ENCODE measurements at regions not wholly inside any gene's neighbourhood (a gene's known extent, or its start where the extent isn't known, plus 50 kb on each side); places are given as distances from the start of the nearest gene placed in this dataset.
A peak's percentile ranks its signal among the peaks of the same experiment; 100 is the strongest.

DNA sequence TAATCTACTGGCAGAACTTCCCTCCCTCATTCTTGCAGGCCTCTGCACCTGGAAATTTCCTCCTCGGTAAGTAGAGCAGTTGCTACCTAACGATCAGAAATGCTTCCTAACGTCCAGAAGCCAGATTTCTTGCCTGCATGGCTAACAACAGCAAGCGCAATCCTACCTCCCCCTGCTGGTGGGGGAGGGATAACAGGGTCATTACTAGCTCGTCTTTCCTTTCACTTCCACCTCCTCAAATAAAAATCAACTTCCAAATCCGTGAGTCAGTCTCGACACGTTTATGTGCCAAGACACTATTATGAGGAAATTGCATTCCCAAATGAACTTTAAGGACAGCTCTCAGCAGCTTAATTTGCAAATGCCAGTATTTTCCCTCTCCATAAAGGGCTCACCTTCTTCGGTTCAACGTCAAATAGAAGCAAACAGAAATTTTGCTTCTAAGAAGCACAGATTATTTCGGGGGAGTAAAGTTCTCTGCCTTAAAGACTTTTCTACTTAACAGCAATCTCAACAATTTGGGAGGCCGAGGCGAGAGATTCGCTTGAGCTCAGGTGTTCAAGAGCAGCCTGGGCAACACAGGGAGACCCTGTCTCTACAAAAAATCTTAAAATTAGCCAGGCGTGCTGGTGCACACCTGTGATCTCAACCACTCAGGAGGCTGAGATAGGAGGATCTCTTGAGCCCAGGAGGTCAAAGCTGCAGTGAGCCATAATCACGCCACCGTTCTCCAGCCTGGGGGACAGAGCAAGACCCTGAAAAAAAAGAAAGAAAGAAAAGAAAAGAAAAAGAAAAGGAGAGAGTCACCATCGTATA is 188.6 kb upstream of the PSMD7 start:
- intact Hi-C loops (cut with micrococcal nuclease): no loop called here
- BruUV-seq (replicated peaks): no TSS peak
- ChIA-PET CTCF (interaction anchor here (0.6 to 2.2 kb wide), 14 partner anchors 8 to 229 kb away, joined by 3 to 13 read pairs (median 4); no protein-coding TSS in a partner anchor), POLR2A (no interaction called here), RAD21 (ENCODE audit: low non-redundant PET in 1 of 2, low total read pairs in 2 of 2, uncharacterized antibody in 2 of 2, unreplicated experiment in 2 of 2) (no interaction called here)
- DNase-seq (ENCODE audit: low read depth, low spot score): peak; percentile 58
- no peaks in the 10 kb centered on the region for H3K9me2 ChIP-seq (ENCODE audit: insufficient read depth)
- H3K36me3 ChIP-seq (ENCODE audit: control insufficient read depth in 1 of 2, insufficient read depth in 2 of 2, low read length in 2 of 2): no peaks in the 10 kb centered on the region
- H3K4me2 ChIP-seq (ENCODE audit: low read length): peak overlapping the region; percentile 66
- no peaks in the 10 kb centered on the region for H3K9me3 ChIP-seq (ENCODE audit: control insufficient read depth in 1 of 2, insufficient read depth in 1 of 2, low read depth in 1 of 2, low read length in 2 of 2)
- no peaks in the 10 kb centered on the region for H4K20me1 ChIP-seq (ENCODE audit: insufficient read depth)
- H3K27me3 ChIP-seq (ENCODE audit: insufficient read depth, low read length): no peaks in the 10 kb centered on the region
- H3K79me2 ChIP-seq (ENCODE audit: insufficient read depth, low read length): no peaks in the 10 kb centered on the region
- H2AFZ ChIP-seq (ENCODE audit: low read depth, low read length, poor library complexity, severe bottlenecking): peak overlapping the region; percentile 95
- H3K4me1 ChIP-seq (ENCODE audit: control insufficient read depth in 1 of 2, insufficient read depth in 2 of 2, low read length in 2 of 2): peaks cover 3 to 8% of the 10 kb centered on the region in 2 experiments; a peak in 2 of 4 replicates
- ATAC-seq: peak; percentile 94
- TF ChIP-seq, protein P1, sequence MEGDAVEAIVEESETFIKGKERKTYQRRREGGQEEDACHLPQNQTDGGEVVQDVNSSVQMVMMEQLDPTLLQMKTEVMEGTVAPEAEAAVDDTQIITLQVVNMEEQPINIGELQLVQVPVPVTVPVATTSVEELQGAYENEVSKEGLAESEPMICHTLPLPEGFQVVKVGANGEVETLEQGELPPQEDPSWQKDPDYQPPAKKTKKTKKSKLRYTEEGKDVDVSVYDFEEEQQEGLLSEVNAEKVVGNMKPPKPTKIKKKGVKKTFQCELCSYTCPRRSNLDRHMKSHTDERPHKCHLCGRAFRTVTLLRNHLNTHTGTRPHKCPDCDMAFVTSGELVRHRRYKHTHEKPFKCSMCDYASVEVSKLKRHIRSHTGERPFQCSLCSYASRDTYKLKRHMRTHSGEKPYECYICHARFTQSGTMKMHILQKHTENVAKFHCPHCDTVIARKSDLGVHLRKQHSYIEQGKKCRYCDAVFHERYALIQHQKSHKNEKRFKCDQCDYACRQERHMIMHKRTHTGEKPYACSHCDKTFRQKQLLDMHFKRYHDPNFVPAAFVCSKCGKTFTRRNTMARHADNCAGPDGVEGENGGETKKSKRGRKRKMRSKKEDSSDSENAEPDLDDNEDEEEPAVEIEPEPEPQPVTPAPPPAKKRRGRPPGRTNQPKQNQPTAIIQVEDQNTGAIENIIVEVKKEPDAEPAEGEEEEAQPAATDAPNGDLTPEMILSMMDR (IDR thresholded peaks at IDR 0.05 in 2 of 3, conservative IDR thresholded peaks at IDR 0.05 in 1 of 3; ENCODE audit: borderline replicate concordance in 1 of 3, insufficient read depth in 1 of 3, low read depth in 2 of 3, low read length in 2 of 3): peak; percentile 38 to 96 (median 86); a peak in 5 of 6 replicates
- TF ChIP-seq CBX3 (IDR thresholded peaks at IDR 0.05; ENCODE audit: low read depth): no peak
- peak; percentile 59 for TF ChIP-seq RAD21 (IDR thresholded peaks at IDR 0.05; ENCODE audit: low read depth)
- no peak overlapping the region for H3K27ac ChIP-seq (ENCODE audit: low read depth, low read length)
- H3K9ac ChIP-seq (ENCODE audit: low read length): no peak overlapping the region
- peak overlapping the region in 1 of 2 experiments; percentile 39; a peak in 3 of 4 replicates for H3K4me3 ChIP-seq (replicated peaks in 1 of 2; ENCODE audit: low read depth in 1 of 2, low read length in 2 of 2)

- ChIA-PET RAD21 (ENCODE audit: low non-redundant PET in 1 of 2, low total read pairs in 2 of 2, uncharacterized antibody in 2 of 2, unreplicated experiment in 2 of 2) (no interaction called here), CTCF (no interaction called here), POLR2A (no interaction called here)
- no peak for DNase-seq (ENCODE audit: low read depth, low spot score)
- Histone ChIP-seq H2AFZ (ENCODE audit: low read depth, low read length, poor library complexity, severe bottlenecking) (no peak overlapping the region), H3K9ac (ENCODE audit: low read length) (no peak overlapping the region), H3K4me3 (replicated peaks in 1 of 2; ENCODE audit: low read depth in 1 of 2, low read length in 2 of 2) (no peak overlapping the region), H3K9me2 (ENCODE audit: insufficient read depth) (no peaks in the 10 kb centered on the region), H3K9me3 (ENCODE audit: control insufficient read depth in 1 of 2, insufficient read depth in 1 of 2, low read depth in 1 of 2, low read length in 2 of 2) (no peaks in the 10 kb centered on the region), H4K20me1 (ENCODE audit: insufficient read depth) (no peaks in the 10 kb centered on the region), H3K4me2 (ENCODE audit: low read length) (no peak overlapping the region), H3K79me2 (ENCODE audit: insufficient read depth, low read length) (no peaks in the 10 kb centered on the region), H3K36me3 (ENCODE audit: control insufficient read depth in 1 of 2, insufficient read depth in 2 of 2, low read length in 2 of 2) (no peaks in the 10 kb centered on the region), H3K27me3 (ENCODE audit: insufficient read depth, low read length) (peaks cover 10% of the 10 kb centered on the region), H3K27ac (ENCODE audit: low read depth, low read length) (no peak overlapping the region), H3K4me1 (ENCODE audit: control insufficient read depth in 1 of 2, insufficient read depth in 2 of 2, low read length in 2 of 2) (peaks cover 3 to 8% of the 10 kb centered on the region in 2 experiments; a peak in 2 of 4 replicates)
- ATAC-seq: no peak
- no peak for TF ChIP-seq SIN3A (IDR thresholded peaks at IDR 0.05; ENCODE audit: low read depth)
- intact Hi-C loops (cut with micrococcal nuclease): no loop called here
- BruUV-seq (replicated peaks): no TSS peak
Observed at GRCh38 chr16:74104022-74104421, 192.6 kb upstream of the PSMD7 start.
